ENCODE measurements at regions not wholly inside any gene's neighbourhood (a gene's known extent, or its start where the extent isn't known, plus 50 kb on each side); places are given as distances from the start of the nearest gene placed in this dataset.
"Not testable (repeated sequence)": the region's sequence is repeated elsewhere in the genome, so short reads cannot be mapped to it uniquely, and the experiment has no call there.

- ATAC-seq; H3K4me1 Mint-ChIP-seq; DNase-seq; H3K4me3 Mint-ChIP-seq; H3K27me3 Mint-ChIP-seq; intact Hi-C loops (cut with DNase I, micrococcal nuclease); CTCF ChIA-PET; POLR2A ChIA-PET; H3K27ac Mint-ChIP-seq; H3K36me3 Mint-ChIP-seq (ENCODE audit: low read depth); H3K9me3 Mint-ChIP-seq (ENCODE audit: low read depth): not testable (repeated sequence)
Observed at GRCh38 chr9:18066608-18067007, 407.3 kb upstream of the ADAMTSL1 start.

- no peaks in the 10 kb centered on the region for H3K9me3 Mint-ChIP-seq (ENCODE audit: low read depth)
- POLR2A ChIA-PET = no interaction called here
Observed at GRCh38 chr9:18067548-18068120, 406.3 kb upstream of the ADAMTSL1 start.

GRCh38 chr9:18068900-18069299, 405.1 kb upstream of the ADAMTSL1 start:
- POLR2A ChIA-PET = no interaction called here

More at GRCh38 chr9:18067548-18068120, 406.3 kb upstream of the ADAMTSL1 start:
- H3K27ac Mint-ChIP-seq = no peak overlapping the region
- H3K27me3 Mint-ChIP-seq = no peaks in the 10 kb centered on the region
- ATAC-seq (no peak), DNase-seq (no peak)
- no peaks in the 10 kb centered on the region for H3K4me1 Mint-ChIP-seq
- CTCF ChIA-PET = no interaction called here
- H3K36me3 Mint-ChIP-seq (ENCODE audit: low read depth) = no peaks in the 10 kb centered on the region
- H3K4me3 Mint-ChIP-seq = no peak overlapping the region
- intact Hi-C loops (cut with DNase I, micrococcal nuclease) = no loop called here

GRCh38 chr9:18071651-18072060, 402.3 kb upstream of the ADAMTSL1 start:
- ChIA-PET POLR2A (no interaction called here), CTCF (no interaction called here)
- no peaks in the 10 kb centered on the region for H3K4me1 Mint-ChIP-seq
- no peaks in the 10 kb centered on the region for H3K9me3 Mint-ChIP-seq (ENCODE audit: low read depth)
- no peak overlapping the region for H3K4me3 Mint-ChIP-seq
- ATAC-seq (no peak), DNase-seq (no peak)
- H3K27ac Mint-ChIP-seq = no peak overlapping the region
- no peaks in the 10 kb centered on the region for H3K27me3 Mint-ChIP-seq
- intact Hi-C loops (cut with DNase I, micrococcal nuclease) = no loop called here
- H3K36me3 Mint-ChIP-seq (ENCODE audit: low read depth) = no peaks in the 10 kb centered on the region

More at GRCh38 chr9:18068900-18069299, 405.1 kb upstream of the ADAMTSL1 start:
- Mint-ChIP-seq H3K4me3 (no peak overlapping the region), H3K27me3 (no peaks in the 10 kb centered on the region), H3K9me3 (ENCODE audit: low read depth) (no peaks in the 10 kb centered on the region), H3K4me1 (no peaks in the 10 kb centered on the region), H3K36me3 (ENCODE audit: low read depth) (no peaks in the 10 kb centered on the region), H3K27ac (no peak overlapping the region)
- ATAC-seq (no peak), DNase-seq (no peak)
- intact Hi-C loops (cut with DNase I, micrococcal nuclease) = no loop called here
- CTCF ChIA-PET = no interaction called here

GRCh38 chr9:18073002-18073401, 401.0 kb upstream of the ADAMTSL1 start:
- Mint-ChIP-seq H3K4me3 (no peak overlapping the region), H3K36me3 (ENCODE audit: low read depth) (no peaks in the 10 kb centered on the region), H3K27me3 (no peaks in the 10 kb centered on the region), H3K27ac (no peak overlapping the region), H3K9me3 (ENCODE audit: low read depth) (no peaks in the 10 kb centered on the region), H3K4me1 (no peaks in the 10 kb centered on the region)
- intact Hi-C loops (cut with DNase I, micrococcal nuclease) = no loop called here
- DNase-seq (no peak), ATAC-seq (no peak)
- ChIA-PET POLR2A (no interaction called here), CTCF (interaction anchor here (0.7 kb wide), 2 partner anchors 175 to 338 kb away, joined by 3 read pairs; no protein-coding TSS in a partner anchor)

- CTCF ChIA-PET = no interaction called here
- ATAC-seq = no peak
- H3K9me3 Mint-ChIP-seq (ENCODE audit: low read depth) = no peaks in the 10 kb centered on the region
- no peaks in the 10 kb centered on the region for H3K27me3 Mint-ChIP-seq
- POLR2A ChIA-PET = no interaction called here
- no peak overlapping the region for H3K4me3 Mint-ChIP-seq
- H3K27ac Mint-ChIP-seq = no peak overlapping the region
- no peaks in the 10 kb centered on the region for H3K36me3 Mint-ChIP-seq (ENCODE audit: low read depth)
- DNase-seq = no peak
- H3K4me1 Mint-ChIP-seq = no peaks in the 10 kb centered on the region
- intact Hi-C loops (cut with DNase I, micrococcal nuclease) = no loop called here
Observed at GRCh38 chr9:18074041-18074440, 399.9 kb upstream of the ADAMTSL1 start.

GRCh38 chr9:18075253-18075952, 398.6 kb upstream of the ADAMTSL1 start:
- no peaks in the 10 kb centered on the region for H3K27me3 Mint-ChIP-seq
- H3K36me3 Mint-ChIP-seq (ENCODE audit: low read depth) = no peaks in the 10 kb centered on the region
- CTCF ChIA-PET = no interaction called here
- no peaks in the 10 kb centered on the region for H3K4me1 Mint-ChIP-seq
- H3K4me3 Mint-ChIP-seq = no peak overlapping the region
- H3K27ac Mint-ChIP-seq = no peak overlapping the region
- POLR2A ChIA-PET = no interaction called here
- intact Hi-C loops (cut with DNase I, micrococcal nuclease) = no loop called here
- DNase-seq (no peak), ATAC-seq (no peak)
- no peaks in the 10 kb centered on the region for H3K9me3 Mint-ChIP-seq (ENCODE audit: low read depth)

- no peaks in the 10 kb centered on the region for H3K36me3 Mint-ChIP-seq (ENCODE audit: low read depth)
- DNase-seq (no peak), ATAC-seq (no peak)
- no peaks in the 10 kb centered on the region for H3K9me3 Mint-ChIP-seq (ENCODE audit: low read depth)
- H3K27ac Mint-ChIP-seq = no peak overlapping the region
- POLR2A ChIA-PET = no interaction called here
- CTCF ChIA-PET = no interaction called here
- H3K27me3 Mint-ChIP-seq = no peaks in the 10 kb centered on the region
- H3K4me3 Mint-ChIP-seq = no peak overlapping the region
- intact Hi-C loops (cut with DNase I, micrococcal nuclease) = no loop called here
- no peaks in the 10 kb centered on the region for H3K4me1 Mint-ChIP-seq
Observed at GRCh38 chr9:18077941-18078678, 395.8 kb upstream of the ADAMTSL1 start.

- ChIA-PET POLR2A (no interaction called here), CTCF (no interaction called here)
- H3K9me3 Mint-ChIP-seq (ENCODE audit: low read depth) = peaks cover 3% of the 10 kb centered on the region
- no peak overlapping the region for H3K4me3 Mint-ChIP-seq
- H3K4me1 Mint-ChIP-seq = no peaks in the 10 kb centered on the region
- no peaks in the 10 kb centered on the region for H3K36me3 Mint-ChIP-seq (ENCODE audit: low read depth)
- H3K27ac Mint-ChIP-seq = no peak overlapping the region
- intact Hi-C loops (cut with DNase I, micrococcal nuclease) = no loop called here
- H3K27me3 Mint-ChIP-seq = no peaks in the 10 kb centered on the region
- ATAC-seq (no peak), DNase-seq (no peak)
Observed at GRCh38 chr9:18092138-18092537, 381.8 kb upstream of the ADAMTSL1 start.

- no peak overlapping the region for H3K27ac Mint-ChIP-seq
Observed at GRCh38 chr9:18106006-18106560, 367.9 kb upstream of the ADAMTSL1 start.

GRCh38 chr9:18109675-18110074, 364.3 kb upstream of the ADAMTSL1 start:
- ChIA-PET POLR2A (no interaction called here), CTCF (interaction anchor here (1.2 kb wide), 1 partner anchor 23 kb away, joined by 3 read pairs; no protein-coding TSS in a partner anchor)
- Mint-ChIP-seq H3K4me3 (no peak overlapping the region), H3K27me3 (no peaks in the 10 kb centered on the region), H3K36me3 (ENCODE audit: low read depth) (no peaks in the 10 kb centered on the region), H3K9me3 (ENCODE audit: low read depth) (no peaks in the 10 kb centered on the region), H3K4me1 (no peaks in the 10 kb centered on the region), H3K27ac (no peak overlapping the region)
- no peak for ATAC-seq
- intact Hi-C loops (cut with DNase I, micrococcal nuclease) = no loop called here
- DNase-seq = no peak

More at GRCh38 chr9:18106006-18106560, 367.9 kb upstream of the ADAMTSL1 start:
- H3K4me1 Mint-ChIP-seq = no peaks in the 10 kb centered on the region
- no peaks in the 10 kb centered on the region for H3K27me3 Mint-ChIP-seq
- no peaks in the 10 kb centered on the region for H3K36me3 Mint-ChIP-seq (ENCODE audit: low read depth)
- intact Hi-C loops (cut with DNase I, micrococcal nuclease) = no loop called here
- H3K4me3 Mint-ChIP-seq = no peak overlapping the region
- no peak for DNase-seq
- CTCF ChIA-PET = no interaction called here
- no peak for ATAC-seq
- no peaks in the 10 kb centered on the region for H3K9me3 Mint-ChIP-seq (ENCODE audit: low read depth)
- POLR2A ChIA-PET = no interaction called here

GRCh38 chr9:18111146-18111545, 362.8 kb upstream of the ADAMTSL1 start:
- DNase-seq = no peak
- Mint-ChIP-seq H3K36me3 (ENCODE audit: low read depth) (no peaks in the 10 kb centered on the region), H3K4me3 (no peak overlapping the region), H3K27ac (no peak overlapping the region), H3K27me3 (no peaks in the 10 kb centered on the region), H3K4me1 (no peaks in the 10 kb centered on the region), H3K9me3 (ENCODE audit: low read depth) (no peaks in the 10 kb centered on the region)
- ChIA-PET POLR2A (no interaction called here), CTCF (no interaction called here)
- ATAC-seq = no peak
- intact Hi-C loops (cut with DNase I, micrococcal nuclease) = no loop called here
